PFSK-1 (cell line): ENCODE measurements at regions not wholly inside any gene's neighbourhood (a gene's known extent, or its start where the extent isn't known, plus 50 kb on each side); places are given as distances from the start of the nearest gene placed in this dataset.

Experiments used
- FOXP2 ChIP-seq: optimal IDR thresholded peaks from 2 replicates; pipeline ENCODE3; 2011; ENCODE audit warnings: borderline replicate concordance, control low read depth, inconsistent platforms; ENCODE audit not compliant: insufficient read depth; ENCODE audit errors: extremely low read length, extremely low read depth
- POLR2AphosphoS5 ChIP-seq: IDR thresholded peaks from 2 replicates; pipeline ENCODE4 v1.6.1; 2012; ENCODE audit warnings: low read depth, mild to moderate bottlenecking, control low read depth, low read length, moderate library complexity
- SIN3A ChIP-seq: IDR thresholded peaks from 2 replicates; pipeline ENCODE4 v1.6.1; 2012; ENCODE audit warnings: mild to moderate bottlenecking, low read length, moderate library complexity, borderline replicate concordance; ENCODE audit not compliant: insufficient read depth
- TAF1 ChIP-seq: IDR thresholded peaks from 2 replicates; pipeline ENCODE4 v1.6.1; 2012; ENCODE audit warnings: low read length, control low read depth, borderline replicate concordance; ENCODE audit not compliant: insufficient read depth
- TF ChIP-seq, protein P1 (sequence below), 2 experiments: IDR thresholded peaks; 2 replicates each; pipeline versions ENCODE4 v1.6.1 to v1.8.0; 2011 to 2012; ENCODE audit warnings: low read depth in 2 of 2, low read length in 2 of 2, control low read depth in 1 of 2, inconsistent platforms in 1 of 2, mild to moderate bottlenecking in 1 of 2, moderate library complexity in 1 of 2; ENCODE audit not compliant: insufficient read depth in 1 of 2

DNA sequence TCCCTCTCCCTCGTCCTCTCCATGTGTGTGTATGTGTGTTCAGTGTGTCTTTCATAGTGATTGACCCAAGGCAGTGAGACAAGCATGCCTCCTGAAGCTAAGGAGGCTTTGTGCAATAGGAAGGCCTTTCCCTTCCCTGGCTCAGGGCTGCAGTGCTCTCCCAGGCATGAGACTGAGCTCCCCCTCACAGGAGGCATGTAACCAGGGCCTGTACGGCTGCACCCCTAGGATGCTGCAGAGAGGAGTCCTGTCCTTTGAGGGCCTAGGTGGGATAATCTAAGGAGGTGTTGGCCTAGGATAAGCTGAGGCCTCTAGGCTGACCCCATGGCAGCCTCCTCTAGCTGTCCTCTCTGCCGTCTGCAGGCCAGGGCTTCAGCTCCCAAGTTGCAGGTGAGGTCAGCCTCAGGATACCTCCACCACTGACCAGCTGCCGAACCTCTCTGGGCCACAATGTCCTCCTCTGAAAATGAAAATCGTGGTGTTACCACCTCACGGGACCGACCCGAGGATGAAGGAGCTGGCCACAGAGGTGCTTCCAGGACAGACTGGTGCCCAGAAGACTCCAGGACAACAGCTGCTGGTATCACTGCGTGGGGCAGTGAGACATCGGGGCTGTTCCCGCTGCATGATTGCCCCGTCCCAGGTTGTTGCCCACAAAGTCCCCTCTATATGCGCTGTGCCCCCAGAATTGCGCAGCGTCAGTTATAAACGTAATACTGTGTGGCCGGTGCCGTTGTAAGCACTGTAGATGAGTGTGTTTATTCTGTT lies 129.6 kb downstream of the BARX1 start:
- no peak for TF ChIP-seq SIN3A
- TF ChIP-seq, protein P1, sequence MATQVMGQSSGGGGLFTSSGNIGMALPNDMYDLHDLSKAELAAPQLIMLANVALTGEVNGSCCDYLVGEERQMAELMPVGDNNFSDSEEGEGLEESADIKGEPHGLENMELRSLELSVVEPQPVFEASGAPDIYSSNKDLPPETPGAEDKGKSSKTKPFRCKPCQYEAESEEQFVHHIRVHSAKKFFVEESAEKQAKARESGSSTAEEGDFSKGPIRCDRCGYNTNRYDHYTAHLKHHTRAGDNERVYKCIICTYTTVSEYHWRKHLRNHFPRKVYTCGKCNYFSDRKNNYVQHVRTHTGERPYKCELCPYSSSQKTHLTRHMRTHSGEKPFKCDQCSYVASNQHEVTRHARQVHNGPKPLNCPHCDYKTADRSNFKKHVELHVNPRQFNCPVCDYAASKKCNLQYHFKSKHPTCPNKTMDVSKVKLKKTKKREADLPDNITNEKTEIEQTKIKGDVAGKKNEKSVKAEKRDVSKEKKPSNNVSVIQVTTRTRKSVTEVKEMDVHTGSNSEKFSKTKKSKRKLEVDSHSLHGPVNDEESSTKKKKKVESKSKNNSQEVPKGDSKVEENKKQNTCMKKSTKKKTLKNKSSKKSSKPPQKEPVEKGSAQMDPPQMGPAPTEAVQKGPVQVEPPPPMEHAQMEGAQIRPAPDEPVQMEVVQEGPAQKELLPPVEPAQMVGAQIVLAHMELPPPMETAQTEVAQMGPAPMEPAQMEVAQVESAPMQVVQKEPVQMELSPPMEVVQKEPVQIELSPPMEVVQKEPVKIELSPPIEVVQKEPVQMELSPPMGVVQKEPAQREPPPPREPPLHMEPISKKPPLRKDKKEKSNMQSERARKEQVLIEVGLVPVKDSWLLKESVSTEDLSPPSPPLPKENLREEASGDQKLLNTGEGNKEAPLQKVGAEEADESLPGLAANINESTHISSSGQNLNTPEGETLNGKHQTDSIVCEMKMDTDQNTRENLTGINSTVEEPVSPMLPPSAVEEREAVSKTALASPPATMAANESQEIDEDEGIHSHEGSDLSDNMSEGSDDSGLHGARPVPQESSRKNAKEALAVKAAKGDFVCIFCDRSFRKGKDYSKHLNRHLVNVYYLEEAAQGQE (IDR thresholded peaks at IDR 0.05; ENCODE audit: insufficient read depth in 1 of 2, low read depth in 2 of 2, low read length in 2 of 2): no peak
- no peak for TF ChIP-seq POLR2AphosphoS5
- TF ChIP-seq FOXP2: no peak
- no peak for TF ChIP-seq TAF1

DNA sequence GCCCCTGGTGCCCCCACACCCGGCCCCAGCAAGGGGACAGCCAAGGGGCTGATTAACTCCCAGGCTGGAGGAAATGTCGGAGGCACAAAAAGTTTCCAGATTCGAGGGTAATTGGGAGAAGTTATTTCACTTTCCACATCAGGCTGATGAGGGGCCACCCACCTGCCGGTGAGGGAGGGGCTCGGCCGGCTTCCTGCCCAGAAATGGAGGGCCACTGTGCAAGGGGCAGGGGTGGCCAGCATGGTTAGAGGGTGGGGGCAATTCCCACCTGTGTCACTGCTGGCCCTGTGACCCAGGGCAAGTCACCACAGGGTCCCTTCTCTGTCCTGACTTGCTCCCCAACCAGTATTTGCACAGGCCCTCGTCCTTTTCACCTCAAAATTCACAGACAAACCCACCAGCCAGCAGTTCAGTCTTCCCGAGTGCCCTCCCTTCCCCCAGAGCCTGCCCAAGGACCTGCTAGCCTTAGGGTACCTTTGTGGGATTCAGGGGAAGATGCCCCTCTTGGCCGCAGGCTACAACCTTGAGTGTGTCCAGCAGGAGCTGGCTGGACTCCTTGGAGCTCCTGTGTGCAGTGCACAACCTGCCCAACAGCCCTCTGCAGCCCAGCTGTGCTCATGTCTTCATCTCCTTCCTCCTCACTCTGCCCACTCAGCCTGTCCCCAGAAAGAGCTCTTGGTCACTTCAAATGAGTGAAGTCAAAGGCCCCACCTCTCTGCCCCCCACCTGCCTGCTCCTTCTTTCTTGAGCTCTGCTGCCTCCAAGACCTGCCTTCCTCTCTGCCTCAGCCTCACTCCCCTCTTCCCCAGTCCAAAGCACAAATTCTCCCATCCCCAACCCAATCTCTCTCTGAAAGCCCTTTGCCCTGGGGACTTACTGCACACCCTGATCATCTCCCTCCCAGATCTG lies 130.5 kb downstream of the BARX1 start:
- TF ChIP-seq POLR2AphosphoS5 (no peak), TAF1 (no peak), SIN3A (no peak), FOXP2 (no peak)
- TF ChIP-seq, protein P1 (IDR thresholded peaks at IDR 0.05; ENCODE audit: insufficient read depth in 1 of 2, low read depth in 2 of 2, low read length in 2 of 2): no peak

DNA sequence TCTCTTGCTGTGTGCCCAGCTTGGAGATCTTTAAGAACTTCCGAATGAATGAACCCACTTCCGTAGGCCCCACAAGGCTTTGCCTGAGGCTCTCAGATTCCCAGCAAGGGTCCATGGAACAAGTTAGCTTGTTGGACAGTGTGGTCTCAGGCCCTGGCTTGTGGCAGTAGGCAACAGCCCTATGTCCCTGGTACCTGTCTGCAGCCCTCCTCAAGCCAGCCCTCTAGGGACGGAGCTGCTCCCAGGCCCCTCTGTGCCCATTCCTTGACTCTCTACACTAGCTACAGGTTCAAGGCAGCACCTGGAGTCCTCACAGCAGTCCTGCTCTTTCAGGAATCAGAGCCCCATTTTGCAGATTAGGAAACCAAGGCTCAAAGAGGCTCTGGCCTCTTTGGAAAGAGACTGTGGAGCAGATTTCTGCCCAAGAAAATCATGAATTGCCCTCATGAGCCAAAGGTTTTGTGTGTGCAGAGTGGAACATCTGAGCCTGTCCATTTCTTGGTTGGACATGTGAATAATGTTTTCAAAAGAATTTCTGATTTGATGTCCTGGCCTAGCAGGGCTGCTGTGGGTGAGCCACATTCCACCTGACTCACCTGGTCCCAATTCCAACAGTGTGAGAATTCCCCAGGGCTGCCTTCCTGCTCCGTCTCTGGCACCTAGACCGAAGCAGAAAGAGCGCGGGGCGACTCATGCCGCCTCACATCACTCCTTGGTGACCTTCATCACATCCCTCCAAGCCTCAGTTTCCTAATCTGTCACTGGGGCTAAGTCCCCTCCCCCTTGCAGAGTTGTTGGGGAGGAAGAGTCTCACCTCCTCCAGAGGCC lies 131.7 kb downstream of the BARX1 start:
- TF ChIP-seq TAF1 (no peak), POLR2AphosphoS5 (no peak), SIN3A (no peak), FOXP2 (no peak)
- TF ChIP-seq, protein P1 (IDR thresholded peaks at IDR 0.05; ENCODE audit: insufficient read depth in 1 of 2, low read depth in 2 of 2, low read length in 2 of 2): no peak

DNA sequence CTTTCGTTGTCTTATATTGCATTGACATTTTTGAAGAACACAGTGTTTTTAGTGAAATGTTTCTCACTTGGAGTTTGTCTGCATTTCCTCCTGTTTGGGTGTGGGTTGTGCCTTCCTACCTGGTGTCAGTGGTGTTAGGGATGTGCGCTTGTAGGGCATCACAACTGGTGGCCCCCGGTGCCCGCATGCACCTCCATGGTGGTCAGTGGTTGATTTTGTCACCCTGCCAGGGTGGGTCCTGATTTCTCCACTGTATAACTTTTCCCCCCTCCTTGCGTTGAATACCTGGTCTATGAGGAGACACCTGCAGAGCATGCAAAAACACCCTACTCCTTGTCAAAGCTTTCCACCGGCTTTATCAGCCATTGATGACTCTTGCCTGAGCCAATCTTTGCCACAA lies 132.9 kb downstream of the BARX1 start:
- TF ChIP-seq, protein P1 (IDR thresholded peaks at IDR 0.05; ENCODE audit: insufficient read depth in 1 of 2, low read depth in 2 of 2, low read length in 2 of 2): no peak
- TF ChIP-seq TAF1 (no peak), POLR2AphosphoS5 (no peak), FOXP2 (no peak), SIN3A (no peak)
